Tibial nerve (tissue), 4 donors: ENCODE measurements at regions not wholly inside any gene's neighbourhood (a gene's known extent, or its start where the extent isn't known, plus 50 kb on each side); places are given as distances from the start of the nearest gene placed in this dataset.
"Not testable (repeated sequence)": the region's sequence is repeated elsewhere in the genome, so short reads cannot be mapped to it uniquely, and the experiment has no call there.

Experiments used
- DNase-seq, 2 donors: peaks; one replicate each; pipeline ENCODE4 v3.0.0-alpha.2; 2019; ENCODE audit warnings: low spot score in 2 of 2
- H3K27ac ChIP-seq, 4 donors: fragments of 200-600 bp; sonication (generic) in 3 of 4; one replicate each; pipeline ENCODE4 v1.5.1; 2017 to 2019; ENCODE audit warnings: mild to moderate bottlenecking in 1 of 4
- H3K27me3 ChIP-seq, 2 donors: fragments of 200-600 bp; sonication (generic) in 1 of 2; one replicate each; pipeline versions ENCODE4 v1.5.1 to v1.6.0; 2017 to 2019
- H3K36me3 ChIP-seq, 3 donors: fragments of 200-600 bp; sonication (generic); one replicate each; pipeline ENCODE4 v1.5.1; 2018 to 2019
- H3K4me1 ChIP-seq, 4 donors: fragments of 200-600 bp; sonication (generic) in 3 of 4; one replicate each; pipeline ENCODE4 v1.5.1; 2017 to 2019
- H3K4me3 ChIP-seq, 4 donors: fragments of 200-600 bp; sonication (generic) in 3 of 4; one replicate each; pipeline ENCODE4 v1.5.1; 2017 to 2019; ENCODE audit warnings: mild to moderate bottlenecking in 1 of 4, moderate library complexity in 1 of 4
- H3K9me3 ChIP-seq, 4 donors: fragments of 200-600 bp; sonication (generic) in 3 of 4; one replicate each; pipeline ENCODE4 v1.5.1; 2017 to 2019
- EP300 ChIP-seq, 2 donors: sonication (generic); formaldehyde crosslinking; IDR thresholded peaks; one replicate each; pipeline ENCODE4 v1.6.1; 2017; ENCODE audit warnings: antibody characterized with exemption in 2 of 2, mild to moderate bottlenecking in 1 of 2
- POLR2A ChIP-seq, 2 donors: fragments of 450-650 bp; IDR thresholded peaks; one replicate each; pipeline ENCODE4 v1.6.1; 2017; ENCODE audit warnings: antibody characterized with exemption in 2 of 2, mild to moderate bottlenecking in 2 of 2, moderate library complexity in 2 of 2
- WGBS, 2 donors: methylation state at CpG; one replicate each; pipeline ENCODE4 v1.1.5; 2018; 5-methylcytosine and 5-hydroxymethylcytosine counted together
- TF ChIP-seq, protein P1 (sequence below), 5 experiments: fragments of 200-600 bp in 3 of 5; fragments of 450-650 bp in 2 of 5; sonication (generic) in 3 of 5; IDR thresholded peaks; one replicate each; pipeline ENCODE4 v1.5.1; 2016 to 2019; ENCODE audit warnings: antibody characterized with exemption in 5 of 5, mild to moderate bottlenecking in 3 of 5, moderate library complexity in 2 of 5

DNA sequence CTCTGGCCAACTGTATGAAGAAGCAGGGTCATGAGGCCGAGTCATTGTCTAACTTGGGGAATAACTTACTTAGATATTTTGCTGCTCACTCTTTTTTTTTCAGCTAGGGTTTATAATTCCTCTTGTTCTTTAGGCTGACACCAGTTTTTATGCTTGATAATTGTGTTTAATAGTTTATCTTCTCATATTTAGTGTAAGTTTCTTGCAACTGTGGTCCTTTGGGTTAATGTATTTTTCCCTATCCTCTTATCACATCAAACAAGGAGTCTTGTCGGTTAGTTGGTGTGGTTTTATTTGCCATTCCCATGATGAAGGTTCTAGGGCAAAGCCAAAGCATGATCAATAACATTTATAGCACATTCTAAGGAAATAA lies 204.6 kb downstream of the NUFIP1 start:
- H3K9me3 ChIP-seq: no peaks in the 10 kb centered on the region
- H3K36me3 ChIP-seq: no peaks in the 10 kb centered on the region
- no peaks in the 10 kb centered on the region for H3K4me1 ChIP-seq
- WGBS, 2 donors: 92 to 97% methylated on average over 2 of the region's 2 CpGs
- TF ChIP-seq POLR2A (IDR thresholded peaks at IDR 0.05) (no peak), EP300 (IDR thresholded peaks at IDR 0.05) (no peak)
- TF ChIP-seq, protein P1, sequence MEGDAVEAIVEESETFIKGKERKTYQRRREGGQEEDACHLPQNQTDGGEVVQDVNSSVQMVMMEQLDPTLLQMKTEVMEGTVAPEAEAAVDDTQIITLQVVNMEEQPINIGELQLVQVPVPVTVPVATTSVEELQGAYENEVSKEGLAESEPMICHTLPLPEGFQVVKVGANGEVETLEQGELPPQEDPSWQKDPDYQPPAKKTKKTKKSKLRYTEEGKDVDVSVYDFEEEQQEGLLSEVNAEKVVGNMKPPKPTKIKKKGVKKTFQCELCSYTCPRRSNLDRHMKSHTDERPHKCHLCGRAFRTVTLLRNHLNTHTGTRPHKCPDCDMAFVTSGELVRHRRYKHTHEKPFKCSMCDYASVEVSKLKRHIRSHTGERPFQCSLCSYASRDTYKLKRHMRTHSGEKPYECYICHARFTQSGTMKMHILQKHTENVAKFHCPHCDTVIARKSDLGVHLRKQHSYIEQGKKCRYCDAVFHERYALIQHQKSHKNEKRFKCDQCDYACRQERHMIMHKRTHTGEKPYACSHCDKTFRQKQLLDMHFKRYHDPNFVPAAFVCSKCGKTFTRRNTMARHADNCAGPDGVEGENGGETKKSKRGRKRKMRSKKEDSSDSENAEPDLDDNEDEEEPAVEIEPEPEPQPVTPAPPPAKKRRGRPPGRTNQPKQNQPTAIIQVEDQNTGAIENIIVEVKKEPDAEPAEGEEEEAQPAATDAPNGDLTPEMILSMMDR (IDR thresholded peaks at IDR 0.05): no peak
- H3K27me3 ChIP-seq: no peaks in the 10 kb centered on the region
- no peak overlapping the region for H3K4me3 ChIP-seq
- no peak for DNase-seq
- no peak overlapping the region for H3K27ac ChIP-seq

DNA sequence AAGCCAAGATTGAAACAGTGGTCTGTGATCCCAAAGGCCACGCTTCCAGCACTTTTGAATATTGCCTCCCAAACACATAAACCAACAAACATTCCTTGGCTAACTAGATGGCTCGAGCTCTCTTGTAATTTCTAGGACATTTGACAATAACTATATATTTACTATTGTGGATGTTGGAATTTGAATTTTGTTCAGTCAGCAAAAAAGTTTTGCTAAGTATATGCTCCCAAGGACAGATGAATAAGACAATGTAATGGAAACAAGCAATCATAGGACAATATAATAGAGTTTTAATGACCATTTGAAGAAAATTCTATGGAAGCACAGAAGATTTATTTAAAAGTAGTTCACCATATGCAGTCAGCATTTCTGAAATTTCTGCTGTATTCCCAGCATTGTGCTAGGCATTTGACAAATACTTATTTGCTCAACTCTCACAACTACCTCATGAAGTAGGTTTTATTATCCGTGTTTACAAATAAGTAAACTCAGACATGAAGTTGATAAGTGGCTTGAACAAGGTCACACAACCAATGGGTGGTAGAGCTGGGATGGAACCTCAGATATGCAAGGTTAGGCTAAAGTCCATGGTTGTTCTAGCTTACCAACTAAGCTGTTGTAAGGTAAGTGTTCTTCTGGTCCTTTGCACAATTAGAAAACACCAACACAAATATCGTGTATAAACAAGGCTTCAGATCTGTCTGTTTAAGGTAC lies 205.1 kb downstream of the NUFIP1 start:
- no peaks in the 10 kb centered on the region for H3K9me3 ChIP-seq
- WGBS, 2 donors: 67 to 70% methylated on average over 4 of the region's 4 CpGs
- H3K4me3 ChIP-seq: no peak overlapping the region
- TF ChIP-seq, protein P1 (IDR thresholded peaks at IDR 0.05): no peak
- no peak for TF ChIP-seq POLR2A (IDR thresholded peaks at IDR 0.05)
- TF ChIP-seq EP300 (IDR thresholded peaks at IDR 0.05): no peak
- no peak for DNase-seq
- no peaks in the 10 kb centered on the region for H3K4me1 ChIP-seq
- no peaks in the 10 kb centered on the region for H3K36me3 ChIP-seq
- H3K27me3 ChIP-seq: no peaks in the 10 kb centered on the region
- H3K27ac ChIP-seq: no peak overlapping the region

DNA sequence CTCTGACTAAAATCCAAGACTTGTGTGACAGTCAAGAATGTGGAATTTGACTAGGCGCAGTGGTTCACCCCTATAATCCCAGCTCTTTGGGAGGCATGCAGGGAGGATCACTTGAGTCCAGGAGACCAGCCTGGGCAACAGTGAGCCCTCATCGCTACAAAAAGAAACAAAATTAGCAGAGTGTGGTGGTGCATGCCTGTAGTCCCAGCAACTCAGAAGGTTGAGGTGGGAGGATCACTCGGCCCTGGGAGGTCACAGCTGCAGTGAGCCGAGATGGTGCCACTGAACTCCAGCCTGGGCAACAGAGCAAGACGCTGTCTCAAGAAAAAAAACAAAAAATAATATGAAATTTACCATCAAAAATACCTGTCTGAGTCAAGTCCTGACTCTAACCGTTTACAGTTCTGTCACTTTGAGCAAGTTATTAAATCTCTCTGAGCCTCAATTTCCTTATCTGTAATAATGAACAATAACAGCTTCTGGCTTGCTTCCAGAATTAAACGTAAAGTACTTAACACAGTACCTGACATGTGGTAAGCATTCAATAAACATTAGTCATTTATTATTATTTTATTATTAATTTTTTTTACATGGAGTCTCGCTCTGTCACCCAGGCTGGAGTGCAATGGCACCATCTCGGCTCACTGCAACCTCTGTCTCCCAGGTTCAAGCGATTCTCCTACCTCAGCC lies 204.6 kb upstream of the TSC22D1 start:
- Histone ChIP-seq H3K4me3 (no peak overlapping the region), H3K36me3 (no peaks in the 10 kb centered on the region), H3K9me3 (no peaks in the 10 kb centered on the region), H3K4me1 (no peaks in the 10 kb centered on the region), H3K27me3 (no peaks in the 10 kb centered on the region), H3K27ac (no peak overlapping the region)
- no peak for DNase-seq
- 90 to 91% methylated on average over 10 of the region's 10 CpGs for WGBS, 2 donors
- TF ChIP-seq, protein P1 (IDR thresholded peaks at IDR 0.05): no peak
- no peak for TF ChIP-seq EP300 (IDR thresholded peaks at IDR 0.05)
- no peak for TF ChIP-seq POLR2A (IDR thresholded peaks at IDR 0.05)

DNA sequence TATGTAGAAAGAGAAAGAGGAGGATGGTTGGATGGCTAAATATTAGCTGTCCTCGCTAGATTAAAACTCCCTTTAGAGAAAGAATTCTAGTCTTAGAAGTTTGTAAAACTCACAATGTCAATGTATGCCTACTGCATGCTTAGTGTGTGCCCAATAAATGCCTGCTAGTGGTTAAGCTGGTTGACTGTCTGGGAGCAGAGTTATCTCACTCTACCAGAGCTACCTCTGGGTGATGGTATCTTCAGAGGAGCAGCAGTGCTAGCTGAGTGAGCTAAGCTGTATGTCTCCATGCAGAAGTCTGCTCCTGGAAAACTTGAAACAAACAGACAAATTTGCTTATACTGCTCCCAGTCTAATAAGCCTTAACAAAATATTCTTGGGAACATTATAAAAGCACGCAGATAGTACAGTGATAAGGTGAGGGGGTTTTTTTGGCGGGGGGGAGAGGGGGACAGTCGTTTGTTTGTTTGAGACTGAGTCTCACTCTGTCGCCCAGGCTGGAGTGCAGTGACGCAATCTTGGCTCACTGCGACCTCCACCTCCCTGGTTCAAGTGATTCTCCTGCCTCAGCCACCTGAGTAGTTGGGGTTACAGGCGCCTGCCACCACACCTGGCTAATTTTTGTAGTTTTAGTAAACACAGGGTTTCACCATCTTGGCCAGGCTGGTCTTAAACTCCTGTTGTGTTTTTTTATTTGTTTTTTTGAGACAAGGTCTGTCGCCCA lies 202.8 kb upstream of the TSC22D1 start:
- no peak overlapping the region for H3K27ac ChIP-seq
- WGBS, 2 donors: 77 to 83% methylated on average over 9 of the region's 9 CpGs
- DNase-seq: no peak
- no peaks in the 10 kb centered on the region for H3K4me1 ChIP-seq
- no peak for TF ChIP-seq POLR2A (IDR thresholded peaks at IDR 0.05)
- TF ChIP-seq, protein P1 (IDR thresholded peaks at IDR 0.05): no peak
- no peak for TF ChIP-seq EP300 (IDR thresholded peaks at IDR 0.05)
- no peak overlapping the region for H3K4me3 ChIP-seq
- no peaks in the 10 kb centered on the region for H3K36me3 ChIP-seq
- no peaks in the 10 kb centered on the region for H3K27me3 ChIP-seq
- H3K9me3 ChIP-seq: peaks cover 0 to 3% (median 0%) of the 10 kb centered on the region in 4 donors

DNA sequence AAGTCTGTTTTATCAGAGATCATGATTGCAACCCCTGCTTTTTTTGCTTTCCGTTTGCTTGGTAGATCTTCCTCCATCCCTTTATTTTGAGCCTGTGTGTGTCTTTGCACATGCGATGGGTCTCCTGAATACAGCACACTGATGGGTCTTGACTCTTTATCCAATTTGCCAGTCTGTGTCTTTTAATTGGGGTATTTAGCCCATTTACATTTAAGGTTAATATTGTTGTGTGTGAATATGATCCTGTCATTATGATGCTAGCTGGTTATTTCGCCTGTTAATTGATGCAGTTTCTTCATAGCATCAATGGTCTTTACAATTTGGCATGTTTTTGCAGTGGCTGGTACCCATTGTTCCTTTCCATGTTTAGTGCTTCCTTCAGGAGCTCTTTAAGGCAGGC lies 199.2 kb upstream of the TSC22D1 start:
- not testable (repeated sequence) for H3K4me1 ChIP-seq, H3K27me3 ChIP-seq, H3K4me3 ChIP-seq, H3K27ac ChIP-seq, DNase-seq, H3K36me3 ChIP-seq, H3K9me3 ChIP-seq
- WGBS, 2 donors: 90 to 95% methylated on average over 3 of the region's 3 CpGs
